GM18858 (cell line): ENCODE measurements at regions not wholly inside any gene's neighbourhood (a gene's known extent, or its start where the extent isn't known, plus 50 kb on each side); places are given as distances from the start of the nearest gene placed in this dataset.
"Not testable (repeated sequence)": the region's sequence is repeated elsewhere in the genome, so short reads cannot be mapped to it uniquely, and the experiment has no call there.

Experiments
- ATAC-seq: cut with Tn5 transposase; IDR thresholded peaks from one replicate; pipeline ENCODE4 v1.9.1; 2021; ENCODE audit not compliant: unreplicated experiment

- no peak for ATAC-seq
Measured at GRCh38 chr5:93224624-93225023, 356.4 kb downstream of the NR2F1-AS1 start.

GRCh38 chr5:93221773-93222172 is 359.2 kb downstream of the NR2F1-AS1 start:
- ATAC-seq, result no peak

DNA sequence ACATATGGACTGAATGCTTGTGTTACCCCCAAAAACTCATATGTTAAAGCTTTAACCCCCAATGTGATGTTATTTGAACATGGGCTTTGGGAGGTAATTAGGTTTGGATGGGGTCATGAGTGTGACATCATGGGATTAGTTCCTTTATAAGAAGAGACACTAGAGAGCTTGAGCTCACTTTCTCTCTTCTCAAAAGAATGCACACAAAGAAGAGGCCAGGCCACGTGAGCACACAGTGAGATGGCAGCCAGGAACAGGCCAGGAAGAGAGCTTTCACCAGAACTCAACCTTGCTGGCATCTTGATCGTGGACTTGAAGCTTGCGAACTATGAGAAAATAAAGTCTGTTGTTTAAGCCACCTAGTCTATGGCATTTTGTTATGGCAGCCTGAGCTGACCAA is 360.6 kb downstream of the NR2F1-AS1 start:
- no peak for ATAC-seq

DNA sequence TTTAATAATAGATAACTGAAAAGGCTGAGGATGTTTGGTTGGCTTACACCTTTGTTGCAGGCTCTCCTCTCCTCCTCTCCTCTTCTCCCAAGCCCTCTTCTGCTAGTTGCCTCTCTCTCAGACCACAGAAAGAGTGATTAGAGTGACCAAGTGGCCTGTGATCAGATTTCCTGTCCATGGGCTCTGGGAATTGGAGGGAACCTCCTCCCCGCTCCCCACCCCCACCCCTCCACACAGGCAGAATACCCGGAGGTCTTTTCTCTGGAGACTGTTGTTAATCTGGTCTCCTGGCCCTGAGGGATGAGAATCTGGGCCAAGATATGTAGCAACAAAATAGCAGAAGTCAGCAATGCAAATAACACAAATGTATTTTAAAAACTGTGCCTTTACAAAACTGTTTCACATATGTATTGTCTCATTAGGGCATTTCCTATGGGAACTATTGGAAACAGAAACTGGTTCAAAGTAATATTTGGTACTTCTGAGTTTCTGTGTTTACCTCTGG is 361.3 kb downstream of the NR2F1-AS1 start:
- ATAC-seq, result no peak

DNA sequence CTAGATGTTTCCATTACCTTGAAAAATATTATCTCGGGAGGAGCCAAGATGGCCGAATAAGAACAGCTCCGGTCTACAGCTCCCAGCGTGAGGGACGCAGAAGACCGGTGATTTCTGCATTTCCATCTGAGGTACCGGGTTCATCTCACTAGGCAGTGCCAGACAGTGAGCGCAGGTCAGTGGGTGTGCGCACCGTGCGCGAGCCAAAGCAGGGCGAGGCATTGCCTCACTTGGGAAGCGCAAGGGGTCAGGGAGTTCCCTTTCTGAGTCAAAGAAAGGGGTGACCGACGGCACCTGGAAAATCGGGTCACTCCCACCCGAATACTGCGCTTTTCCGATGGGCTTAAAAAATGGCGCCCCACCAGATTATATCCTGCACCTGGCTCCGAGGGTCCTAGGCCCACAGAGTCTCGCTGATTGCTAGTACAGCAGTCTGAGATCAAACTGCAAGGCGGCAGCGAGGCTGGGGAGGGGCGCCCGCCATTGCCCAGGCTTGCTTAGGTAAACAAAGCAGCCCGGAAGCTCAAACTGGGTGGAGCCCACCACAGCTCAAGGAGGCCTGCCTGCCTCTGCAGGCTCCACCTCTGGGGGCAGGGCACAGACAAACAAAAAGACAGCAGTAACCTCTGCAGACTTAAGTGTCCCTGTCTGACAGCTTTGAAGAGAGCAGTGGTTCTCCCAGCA is 367.8 kb downstream of the NR2F1-AS1 start:
- ATAC-seq, result not testable (repeated sequence)

- ATAC-seq, result no peak
Measured at GRCh38 chr5:93209476-93209875, 371.5 kb downstream of the NR2F1-AS1 start.

DNA sequence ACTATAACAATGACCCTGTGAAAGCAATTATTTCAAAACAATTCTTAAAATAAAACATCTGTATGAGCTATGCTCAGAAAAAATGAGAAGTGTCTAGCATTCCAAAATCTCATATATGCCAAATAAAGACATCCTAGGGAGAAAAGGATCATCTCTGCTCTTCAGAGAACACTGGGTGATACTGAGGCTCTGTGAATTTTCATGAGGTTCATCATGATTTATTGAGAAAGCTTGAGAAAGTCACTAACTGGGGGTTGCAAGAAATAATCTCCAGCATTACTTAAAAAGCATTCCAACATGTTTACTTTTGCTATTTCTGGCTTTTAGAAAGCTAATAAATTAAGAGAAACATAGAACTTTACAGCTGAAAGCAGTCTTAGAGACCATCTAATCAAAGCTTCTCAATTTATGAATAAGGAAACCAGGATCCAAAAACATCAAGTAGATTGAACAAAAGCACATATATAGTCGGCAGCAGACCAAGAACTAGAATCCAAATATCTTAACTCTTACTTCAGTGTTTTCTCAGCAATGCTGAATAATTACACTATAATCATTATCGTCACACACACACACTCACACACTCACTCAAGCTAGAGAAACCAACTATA is 372.8 kb downstream of the NR2F1-AS1 start:
- no peak for ATAC-seq

DNA sequence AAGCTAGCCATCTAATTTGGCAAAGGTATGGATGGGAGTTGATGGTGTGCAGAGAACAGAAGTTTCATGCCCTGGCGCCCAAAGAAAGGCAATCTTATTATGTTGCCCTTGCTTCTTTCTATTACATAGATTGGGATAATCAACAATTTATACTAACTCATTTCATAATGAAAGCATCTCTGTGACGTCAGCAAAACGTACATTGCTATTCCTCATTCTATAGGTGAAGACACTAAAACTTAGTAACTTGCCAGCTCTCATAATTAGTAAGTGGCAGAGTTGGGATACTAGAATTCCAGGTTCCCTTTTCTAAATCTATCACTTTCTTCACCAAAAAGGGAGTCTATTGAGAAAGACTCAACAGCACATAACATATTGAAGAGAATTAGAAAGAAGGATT is 374.8 kb downstream of the NR2F1-AS1 start:
- ATAC-seq, result no peak

DNA sequence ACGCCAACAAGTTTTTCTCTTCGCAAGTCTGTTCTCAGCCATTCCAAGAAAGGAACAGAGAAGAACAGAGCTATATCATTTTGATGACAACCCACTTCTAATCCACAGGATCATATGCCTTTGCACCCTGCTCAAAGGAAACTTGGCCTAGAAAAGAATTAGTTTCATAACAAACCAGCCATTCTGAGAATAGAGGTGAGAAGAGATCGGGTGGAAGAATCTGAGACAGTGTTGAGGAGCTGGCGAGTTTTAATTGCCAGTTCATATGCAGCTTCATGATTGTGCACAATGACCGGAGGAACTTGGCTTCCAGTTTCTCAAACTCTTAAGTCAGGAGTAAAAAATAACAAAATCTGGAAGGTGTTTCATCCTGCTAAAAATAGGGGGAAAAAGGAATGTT is 380.0 kb downstream of the NR2F1-AS1 start:
- no peak for ATAC-seq

- no peak for ATAC-seq
Measured at GRCh38 chr5:93196986-93197385, 384.0 kb downstream of the NR2F1-AS1 start.

DNA sequence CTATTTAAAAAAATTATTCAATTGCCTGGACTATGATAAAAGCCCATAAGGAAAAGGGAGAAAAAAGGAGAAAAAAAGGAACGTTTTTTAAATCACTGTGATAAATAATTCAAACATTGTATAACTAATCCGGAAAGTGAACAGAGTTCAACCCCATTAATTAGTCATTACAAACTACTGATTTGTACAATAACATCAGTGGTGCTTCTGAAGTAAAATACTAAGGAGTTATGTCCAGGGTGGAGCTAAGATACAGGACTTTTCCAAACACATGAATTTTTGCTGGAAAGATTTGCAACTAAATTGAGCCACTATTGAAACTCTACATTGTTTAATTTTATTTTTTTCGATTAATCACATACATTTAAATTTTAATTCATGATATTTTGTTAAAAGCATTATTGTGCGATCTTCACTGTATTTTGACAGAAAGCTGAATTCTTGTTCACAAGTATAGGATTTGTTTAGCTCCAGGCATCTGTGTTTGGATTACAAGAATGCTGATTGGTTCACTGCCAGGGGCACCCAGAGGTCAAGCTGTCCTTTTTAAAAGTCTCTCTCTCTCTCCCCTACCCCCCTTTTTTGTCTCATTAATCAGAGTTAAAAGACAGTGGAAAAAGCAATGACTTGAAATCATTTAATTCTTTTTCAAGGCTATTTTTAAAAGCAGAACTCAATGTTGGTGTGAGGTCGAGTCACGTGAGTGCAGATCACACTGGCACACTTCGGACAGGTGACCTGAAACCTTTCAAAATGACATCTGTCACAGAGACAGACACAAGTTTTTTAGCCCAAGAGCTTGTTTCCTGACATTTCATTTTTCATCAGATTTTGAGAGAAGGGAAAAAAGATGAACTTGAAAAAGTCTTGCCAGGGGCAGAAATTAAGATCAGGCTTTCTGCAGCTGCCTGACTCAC is 387.3 kb downstream of the NR2F1-AS1 start:
- no peak for ATAC-seq

DNA sequence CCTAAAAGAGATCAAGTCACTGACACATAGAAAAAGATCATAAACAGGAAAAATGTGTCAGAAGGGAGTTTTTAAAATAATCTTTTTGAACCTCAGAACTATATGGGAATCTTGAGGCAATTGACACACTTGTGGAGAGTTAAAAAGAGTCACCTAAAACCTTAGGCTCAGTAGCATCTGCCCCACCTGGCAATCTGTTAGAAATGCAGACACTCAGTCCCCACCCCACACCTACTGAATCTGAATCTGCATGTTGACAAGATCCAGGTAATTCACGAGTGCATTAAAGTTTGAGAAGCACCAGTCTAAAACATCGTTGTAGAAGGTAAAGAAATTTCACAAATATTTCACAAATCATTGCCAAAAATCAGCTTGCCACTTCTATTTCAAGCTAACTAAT is 388.3 kb downstream of the NR2F1-AS1 start:
- ATAC-seq, result no peak

GRCh38 chr5:93192087-93192486 is 388.9 kb downstream of the NR2F1-AS1 start:
- no peak for ATAC-seq

DNA sequence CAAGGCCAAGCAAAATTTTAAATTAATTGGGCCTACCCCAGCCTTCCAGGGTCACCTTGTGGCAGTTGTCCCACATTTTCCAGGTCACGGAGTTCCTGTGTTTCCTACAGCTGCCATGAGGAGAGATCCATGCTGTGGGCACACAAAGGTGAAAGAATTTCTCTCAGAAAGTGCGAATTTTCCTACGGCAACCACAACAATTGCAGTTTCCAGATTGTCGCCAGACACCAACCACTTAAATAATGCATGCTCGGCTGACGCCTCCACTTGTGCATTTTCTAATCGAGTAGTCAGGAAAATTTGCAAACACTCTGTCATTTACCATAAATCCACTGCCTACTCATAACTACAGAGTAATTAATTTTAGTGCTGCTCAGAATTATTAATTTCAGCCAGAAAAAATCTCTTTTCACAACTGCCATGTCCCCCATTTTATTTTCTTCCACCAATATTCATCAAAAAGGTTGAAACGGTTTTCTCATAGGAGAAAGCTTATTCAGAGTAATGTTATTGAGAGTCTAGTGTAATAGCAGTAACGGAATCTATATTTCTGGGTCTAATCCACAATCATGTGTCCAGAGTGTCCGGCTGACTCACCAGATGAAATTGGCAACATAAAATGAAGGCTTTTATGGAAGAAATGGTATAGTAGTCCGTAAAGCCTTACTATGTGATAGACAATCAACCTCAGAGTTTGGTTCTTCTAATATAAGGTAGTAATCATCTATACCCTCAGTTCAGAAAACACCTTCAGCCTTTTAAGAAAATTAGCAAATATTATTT is 389.8 kb downstream of the NR2F1-AS1 start:
- no peak for ATAC-seq

DNA sequence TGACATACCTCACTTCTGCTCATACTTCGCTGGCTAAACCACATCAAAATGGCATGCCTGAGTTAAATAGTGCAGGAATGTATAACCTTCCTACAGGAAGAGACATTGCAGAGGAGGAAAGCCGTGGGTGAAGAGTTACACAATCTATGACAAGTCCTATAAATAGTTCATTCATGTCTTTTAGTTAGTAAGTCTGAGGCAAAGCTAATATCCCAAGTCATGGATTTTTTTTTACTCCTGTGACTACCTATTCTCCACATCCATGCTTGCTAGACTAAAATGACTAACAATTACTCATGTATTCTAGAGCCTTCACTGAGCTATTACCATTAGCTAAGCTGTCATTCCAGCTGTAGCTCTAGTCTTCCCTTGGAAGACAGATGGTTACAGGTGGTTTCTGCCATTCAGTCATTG is 391.3 kb downstream of the NR2F1-AS1 start:
- ATAC-seq, result no peak

GRCh38 chr5:93188876-93189485 is 392.0 kb downstream of the NR2F1-AS1 start:
- ATAC-seq, result no peak

GRCh38 chr5:93186076-93186682 is 394.8 kb downstream of the NR2F1-AS1 start:
- ATAC-seq, result no peak

GRCh38 chr5:93184041-93184440 is 397.0 kb downstream of the NR2F1-AS1 start:
- no peak for ATAC-seq

DNA sequence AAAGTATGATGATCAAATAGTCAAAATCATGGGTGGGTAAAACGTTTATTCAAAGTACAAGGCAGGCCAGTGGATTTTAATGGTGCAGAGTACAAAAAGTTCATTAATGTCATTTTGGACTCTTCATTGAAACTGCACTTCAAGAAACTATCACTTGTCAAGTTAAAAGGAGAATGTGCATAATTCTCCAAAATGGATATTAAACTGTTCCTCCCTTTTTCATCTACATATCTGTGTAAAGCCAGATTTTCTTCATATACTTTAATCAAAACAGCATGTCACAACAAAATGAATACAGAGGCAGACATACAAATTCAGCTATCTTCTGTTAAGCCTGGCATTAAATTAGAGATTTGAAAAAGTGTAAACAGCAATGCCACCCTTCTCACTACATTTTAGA is 401.6 kb downstream of the NR2F1-AS1 start:
- no peak for ATAC-seq

- ATAC-seq, result no peak
Measured at GRCh38 chr5:93174930-93175329, 406.1 kb downstream of the NR2F1-AS1 start.
